NCI-H69 (cell line): ENCODE measurements at regions not wholly inside any gene's neighbourhood (a gene's known extent, or its start where the extent isn't known, plus 50 kb on each side); places are given as distances from the start of the nearest gene placed in this dataset.

Source experiments
- DNase-seq: peaks from one replicate; lab custom pipeline; 2025; lab: John Stamatoyannopoulos, UW

- DNase-seq = no peak
Measured at GRCh38 chr9:126126807-126127206, 199.8 kb upstream of the MVB12B start.

- no peak for DNase-seq
Measured at GRCh38 chr9:126127591-126127990, 199.0 kb upstream of the MVB12B start.

- DNase-seq = peak; percentile 78
Measured at GRCh38 chr9:126128494-126129142, 198.0 kb upstream of the MVB12B start.

GRCh38 chr9:126131066-126132010 lies 195.3 kb upstream of the MVB12B start:
- peak; percentile 96 for DNase-seq

GRCh38 chr9:126132746-126133145 lies 193.9 kb upstream of the MVB12B start:
- DNase-seq = no peak

GRCh38 chr9:126144196-126144595 lies 182.4 kb upstream of the MVB12B start:
- no peak for DNase-seq

- no peak for DNase-seq
Measured at GRCh38 chr9:126144603-126145456, 181.8 kb upstream of the MVB12B start.

- no peak for DNase-seq
Measured at GRCh38 chr9:126145887-126146253, 180.8 kb upstream of the MVB12B start.

- peak; percentile 90 for DNase-seq
Measured at GRCh38 chr9:126146254-126147145, 180.1 kb upstream of the MVB12B start.

- DNase-seq = peak; percentile 84
Measured at GRCh38 chr9:126147186-126147935, 179.3 kb upstream of the MVB12B start.

- DNase-seq = peak; percentile 85
Measured at GRCh38 chr9:126147936-126148870, 178.4 kb upstream of the MVB12B start.

- DNase-seq = no peak
Measured at GRCh38 chr9:126148994-126149393, 177.6 kb upstream of the MVB12B start.

- peak; percentile 34 for DNase-seq
Measured at GRCh38 chr9:126149661-126150060, 177.0 kb upstream of the MVB12B start.

- peak; percentile 95 for DNase-seq
Measured at GRCh38 chr9:126150411-126151030, 176.1 kb upstream of the MVB12B start.

- DNase-seq = peak; percentile 99
Measured at GRCh38 chr9:126151031-126151685, 175.5 kb upstream of the MVB12B start.

GRCh38 chr9:126151686-126152134 lies 174.9 kb upstream of the MVB12B start:
- DNase-seq = peak; percentile 91

GRCh38 chr9:126152622-126153362 lies 173.8 kb upstream of the MVB12B start:
- DNase-seq = no peak

GRCh38 chr9:126153382-126153781 lies 173.2 kb upstream of the MVB12B start:
- DNase-seq = no peak
